GM19025 (cell line): ENCODE measurements at regions not wholly inside any gene's neighbourhood (a gene's known extent, or its start where the extent isn't known, plus 50 kb on each side); places are given as distances from the start of the nearest gene placed in this dataset.
"Not testable (repeated sequence)": the region's sequence is repeated elsewhere in the genome, so short reads cannot be mapped to it uniquely, and the experiment has no call there.

Experiments
- ATAC-seq: cut with Tn5 transposase; IDR thresholded peaks from one replicate; pipeline ENCODE4 v1.9.1; 2021; ENCODE audit warnings: mild to moderate bottlenecking, low read depth, moderate library complexity; ENCODE audit not compliant: unreplicated experiment

GRCh38 chr7:115654384-115655214 lies 376.0 kb downstream of the TFEC start:
- ATAC-seq: no peak

GRCh38 chr7:115649429-115649828 lies 381.1 kb downstream of the TFEC start:
- ATAC-seq: no peak

- ATAC-seq: no peak
Measured at GRCh38 chr7:115647712-115648111, 382.9 kb downstream of the TFEC start.

GRCh38 chr7:115642194-115642593 lies 388.4 kb downstream of the TFEC start:
- ATAC-seq: no peak

- no peak for ATAC-seq
Measured at GRCh38 chr7:115638853-115639252, 391.7 kb downstream of the TFEC start.

- ATAC-seq: no peak
Measured at GRCh38 chr7:115637128-115637527, 393.4 kb downstream of the TFEC start.

GRCh38 chr7:115635876-115636275 lies 394.7 kb downstream of the TFEC start:
- no peak for ATAC-seq

- ATAC-seq: no peak
Measured at GRCh38 chr7:115635376-115635775, 395.2 kb downstream of the TFEC start.

GRCh38 chr7:115634633-115635032 lies 395.9 kb downstream of the TFEC start:
- ATAC-seq: no peak

GRCh38 chr7:115632636-115633035 lies 397.9 kb downstream of the TFEC start:
- no peak for ATAC-seq

- ATAC-seq: no peak
Measured at GRCh38 chr7:115631782-115632181, 398.8 kb downstream of the TFEC start.

GRCh38 chr7:115630049-115630448 lies 400.5 kb downstream of the TFEC start:
- ATAC-seq: no peak

GRCh38 chr7:115618676-115619075 lies 411.9 kb downstream of the TFEC start:
- ATAC-seq: no peak

GRCh38 chr7:115613836-115614235 lies 416.7 kb downstream of the TFEC start:
- no peak for ATAC-seq

- ATAC-seq: no peak
Measured at GRCh38 chr7:115603416-115603815, 427.1 kb downstream of the TFEC start.

GRCh38 chr7:115600207-115600606 lies 430.4 kb downstream of the TFEC start:
- no peak for ATAC-seq

GRCh38 chr7:115599184-115599583 lies 431.4 kb downstream of the TFEC start:
- ATAC-seq: not testable (repeated sequence)

- ATAC-seq: not testable (repeated sequence)
Measured at GRCh38 chr7:115597220-115597619, 433.3 kb downstream of the TFEC start.

- no peak for ATAC-seq
Measured at GRCh38 chr7:115593111-115593510, 437.5 kb downstream of the TFEC start.

GRCh38 chr7:115585015-115585718 lies 445.4 kb downstream of the TFEC start:
- ATAC-seq: no peak

GRCh38 chr7:115582956-115583355 lies 447.6 kb downstream of the TFEC start:
- no peak for ATAC-seq

- no peak for ATAC-seq
Measured at GRCh38 chr7:115578576-115578975, 452.0 kb downstream of the TFEC start.
